Keratinocyte (primary cell): ENCODE measurements at regions not wholly inside any gene's neighbourhood (a gene's known extent, or its start where the extent isn't known, plus 50 kb on each side); places are given as distances from the start of the nearest gene placed in this dataset.

Experiments used
- DNase-seq: peaks from one replicate; pipeline ENCODE4 v3.0.0-alpha.2; 2011; ENCODE audit warnings: low read depth, missing footprints, low spot score
- FAIRE-seq: peaks from 2 replicates; lab custom pipeline; 2011; peaks lifted over from hg19 to GRCh38; lab: Jason Lieb, UNC
- H2AFZ ChIP-seq: 2 replicates; pipeline ENCODE4 v1.6.0; 2012; ENCODE audit warnings: low read length, control low read depth, inconsistent platforms; ENCODE audit not compliant: control insufficient read depth
- H3K27ac ChIP-seq: 2 replicates; pipeline ENCODE4 v1.5.1; 2011; ENCODE audit warnings: low read length; ENCODE audit not compliant: control insufficient read depth, insufficient read depth
- H3K27me3 ChIP-seq: 3 replicates; pipeline ENCODE4 v1.6.0; 2011; ENCODE audit warnings: low read length; ENCODE audit not compliant: control insufficient read depth, insufficient read depth; ENCODE audit errors: extremely low read depth
- H3K36me3 ChIP-seq, 2 experiments: 2 replicates in 1 of 2; 3 replicates in 1 of 2; pipeline ENCODE4 v1.5.1; 2011; ENCODE audit warnings: low read length in 2 of 2, mild to moderate bottlenecking in 1 of 2; ENCODE audit not compliant: control insufficient read depth in 2 of 2, insufficient read depth in 2 of 2; ENCODE audit errors: extremely low read depth in 1 of 2
- H3K4me1 ChIP-seq: 3 replicates; pipeline ENCODE4 v1.5.1; 2011; ENCODE audit warnings: low read length; ENCODE audit not compliant: control insufficient read depth, insufficient read depth; ENCODE audit errors: extremely low read depth
- H3K4me2 ChIP-seq: 3 replicates; pipeline ENCODE4 v1.6.0; 2011; ENCODE audit warnings: low read depth, low read length; ENCODE audit not compliant: control insufficient read depth, insufficient read depth; ENCODE audit errors: extremely low read depth
- H3K4me3 ChIP-seq, 3 experiments: fragments of 200-600 bp in 1 of 3; sonication (generic) in 1 of 3; 2 replicates in 2 of 3; 3 replicates in 1 of 3; pipeline ENCODE4 v1.5.1; 2011 to 2016; ENCODE audit warnings: low read length in 3 of 3, mild to moderate bottlenecking in 3 of 3, control low read depth in 2 of 3, inconsistent platforms in 1 of 3, low read depth in 1 of 3, mixed read lengths in 1 of 3, mixed run types in 1 of 3, moderate library complexity in 1 of 3; ENCODE audit not compliant: control insufficient read depth in 2 of 3, insufficient read depth in 2 of 3; ENCODE audit errors: extremely low read depth in 1 of 3
- H3K79me2 ChIP-seq: 2 replicates; pipeline ENCODE4 v1.6.0; 2012; ENCODE audit warnings: low read length; ENCODE audit not compliant: control insufficient read depth, insufficient read depth
- H3K9ac ChIP-seq: 3 replicates; pipeline ENCODE4 v1.6.0; 2011; ENCODE audit warnings: low read length; ENCODE audit not compliant: control insufficient read depth, insufficient read depth; ENCODE audit errors: extremely low read depth
- H3K9me1 ChIP-seq: 3 replicates; pipeline ENCODE4 v1.6.0; 2011; ENCODE audit warnings: low read length; ENCODE audit not compliant: control insufficient read depth, insufficient read depth; ENCODE audit errors: extremely low read depth
- H3K9me3 ChIP-seq: 2 replicates; pipeline ENCODE4 v1.5.1; 2012; ENCODE audit warnings: low read depth, low read length; ENCODE audit not compliant: control insufficient read depth
- H4K20me1 ChIP-seq: 3 replicates; pipeline ENCODE4 v1.6.0; 2011; ENCODE audit warnings: low read length; ENCODE audit not compliant: control insufficient read depth, insufficient read depth; ENCODE audit errors: extremely low read depth
- EZH2 ChIP-seq: IDR thresholded peaks from one replicate; pipeline ENCODE4 v1.6.1; 2012; ENCODE audit warnings: inconsistent platforms, mild to moderate bottlenecking, low read length, moderate library complexity
- dilution Hi-C: fragments of 300-500 bp; cut with MboI; formaldehyde crosslinking; loops from one replicate; pipeline ENCODE4 v1.7.0; 2020; ENCODE audit warnings: low sequenced_read_pairs; ENCODE audit not compliant: extremely low pct_ligation_motif_present
- TF ChIP-seq, protein P1 (sequence below), 3 experiments: IDR thresholded peaks in 1 of 3; conservative IDR thresholded peaks in 1 of 3; optimal IDR thresholded peaks in 1 of 3; 2 replicates in 2 of 3; 3 replicates in 1 of 3; pipeline versions ENCODE3 to v1.5.1; 2011; ENCODE audit warnings: low read length in 3 of 3, mild to moderate bottlenecking in 3 of 3, moderate library complexity in 2 of 3, control low read depth in 1 of 3, inconsistent platforms in 1 of 3; ENCODE audit not compliant: insufficient read depth in 2 of 3; ENCODE audit errors: extremely low read depth in 1 of 3

DNA sequence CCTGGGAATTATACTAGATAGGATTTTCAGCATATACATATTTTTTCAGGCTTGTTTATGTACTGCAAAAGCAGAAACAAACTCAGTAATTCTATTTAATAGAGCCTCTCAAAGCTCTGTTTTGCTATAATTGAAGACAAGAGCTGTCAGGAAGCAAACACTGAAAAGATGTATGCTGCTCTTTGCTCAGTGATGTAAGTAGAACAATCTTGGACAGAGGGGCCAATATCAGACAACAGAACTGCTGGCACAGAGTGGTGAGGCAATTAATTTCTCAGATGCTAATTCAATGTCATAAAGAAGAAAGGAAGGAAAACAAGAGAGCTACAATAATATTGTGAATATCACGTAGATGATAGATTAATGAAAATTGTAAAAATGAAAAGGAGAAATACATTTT is 663.3 kb upstream of the ADGRB3 start:
- Histone ChIP-seq H3K9me1 (no peaks in the 10 kb centered on the region), H2AFZ (no peak overlapping the region), H3K36me3 (no peaks in the 10 kb centered on the region), H3K4me2 (no peak overlapping the region), H3K27me3 (no peaks in the 10 kb centered on the region), H3K4me1 (no peaks in the 10 kb centered on the region), H3K79me2 (no peaks in the 10 kb centered on the region), H3K9me3 (no peaks in the 10 kb centered on the region), H4K20me1 (no peaks in the 10 kb centered on the region), H3K4me3 (no peak overlapping the region), H3K9ac (no peak overlapping the region), H3K27ac (no peak overlapping the region)
- no peak for DNase-seq
- dilution Hi-C loops: no loop called here
- no peak for TF ChIP-seq EZH2
- TF ChIP-seq, protein P1, sequence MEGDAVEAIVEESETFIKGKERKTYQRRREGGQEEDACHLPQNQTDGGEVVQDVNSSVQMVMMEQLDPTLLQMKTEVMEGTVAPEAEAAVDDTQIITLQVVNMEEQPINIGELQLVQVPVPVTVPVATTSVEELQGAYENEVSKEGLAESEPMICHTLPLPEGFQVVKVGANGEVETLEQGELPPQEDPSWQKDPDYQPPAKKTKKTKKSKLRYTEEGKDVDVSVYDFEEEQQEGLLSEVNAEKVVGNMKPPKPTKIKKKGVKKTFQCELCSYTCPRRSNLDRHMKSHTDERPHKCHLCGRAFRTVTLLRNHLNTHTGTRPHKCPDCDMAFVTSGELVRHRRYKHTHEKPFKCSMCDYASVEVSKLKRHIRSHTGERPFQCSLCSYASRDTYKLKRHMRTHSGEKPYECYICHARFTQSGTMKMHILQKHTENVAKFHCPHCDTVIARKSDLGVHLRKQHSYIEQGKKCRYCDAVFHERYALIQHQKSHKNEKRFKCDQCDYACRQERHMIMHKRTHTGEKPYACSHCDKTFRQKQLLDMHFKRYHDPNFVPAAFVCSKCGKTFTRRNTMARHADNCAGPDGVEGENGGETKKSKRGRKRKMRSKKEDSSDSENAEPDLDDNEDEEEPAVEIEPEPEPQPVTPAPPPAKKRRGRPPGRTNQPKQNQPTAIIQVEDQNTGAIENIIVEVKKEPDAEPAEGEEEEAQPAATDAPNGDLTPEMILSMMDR (optimal IDR thresholded peaks at IDR 0.05 in 1 of 3, IDR thresholded peaks at IDR 0.05 in 1 of 3, conservative IDR thresholded peaks at IDR 0.05 in 1 of 3; ENCODE audit: extremely low read depth in 1 of 3, insufficient read depth in 2 of 3, low read length in 3 of 3): no peak
- no peak for FAIRE-seq

DNA sequence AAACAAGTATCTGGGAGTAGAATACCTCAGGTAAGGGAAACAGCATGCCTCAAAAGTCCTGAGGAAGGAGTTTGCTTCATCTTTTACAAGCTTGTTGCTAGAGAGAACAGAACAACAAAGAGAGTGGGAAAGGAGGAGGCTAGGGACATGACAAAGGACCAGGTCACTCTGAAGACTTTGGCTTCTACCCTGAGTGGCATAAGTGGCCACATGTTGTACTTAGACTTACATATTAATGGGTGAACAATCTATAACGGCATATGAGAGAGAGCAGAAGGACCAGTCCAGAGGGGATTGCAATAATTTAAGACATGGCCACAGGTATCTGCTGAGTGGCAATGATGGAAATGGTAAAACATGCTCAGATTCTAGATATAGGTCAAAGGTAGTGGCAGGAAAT is 668.3 kb upstream of the ADGRB3 start:
- Histone ChIP-seq H3K9me1 (no peaks in the 10 kb centered on the region), H3K9ac (no peak overlapping the region)
- no peak for FAIRE-seq

More for the DNA sequence above, 668.3 kb upstream of the ADGRB3 start:
- H3K9me3 ChIP-seq: no peaks in the 10 kb centered on the region
- H3K36me3 ChIP-seq: no peaks in the 10 kb centered on the region
- H3K27ac ChIP-seq: no peak overlapping the region
- H2AFZ ChIP-seq: no peak overlapping the region
- no peaks in the 10 kb centered on the region for H3K27me3 ChIP-seq
- H3K4me3 ChIP-seq: no peak overlapping the region
- dilution Hi-C loops: no loop called here
- H3K79me2 ChIP-seq: no peaks in the 10 kb centered on the region
- no peak for DNase-seq
- H4K20me1 ChIP-seq: no peaks in the 10 kb centered on the region
- no peak for TF ChIP-seq EZH2
- TF ChIP-seq, protein P1 (optimal IDR thresholded peaks at IDR 0.05 in 1 of 3, IDR thresholded peaks at IDR 0.05 in 1 of 3, conservative IDR thresholded peaks at IDR 0.05 in 1 of 3; ENCODE audit: extremely low read depth in 1 of 3, insufficient read depth in 2 of 3, low read length in 3 of 3): no peak
- no peaks in the 10 kb centered on the region for H3K4me1 ChIP-seq
- H3K4me2 ChIP-seq: no peak overlapping the region
